ENCODE measurements at regions not wholly inside any gene's neighbourhood (a gene's known extent, or its start where the extent isn't known, plus 50 kb on each side); places are given as distances from the start of the nearest gene placed in this dataset.

GRCh38 chr3:193780810-193781478 lies 187.9 kb downstream of the OPA1 start:
- peak; percentile 17 for DNase-seq

DNA sequence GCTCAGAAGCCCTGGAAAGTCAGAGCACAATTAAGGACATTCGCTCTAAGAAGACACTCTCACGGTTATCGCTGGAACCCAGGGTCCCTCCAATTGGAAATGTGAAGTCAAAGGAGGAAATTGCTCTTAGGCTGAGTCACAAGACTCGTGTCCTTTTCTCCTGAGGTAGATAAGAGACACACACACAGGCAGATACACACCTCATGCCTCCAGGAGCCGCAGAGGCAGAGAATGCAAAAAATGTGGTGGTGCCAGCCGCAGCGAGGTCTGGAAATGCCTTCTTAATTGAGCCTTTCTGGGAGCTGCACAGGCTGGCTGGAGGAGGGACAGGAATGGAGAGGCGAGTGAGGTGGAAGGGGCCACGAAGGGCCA lies 189.3 kb downstream of the OPA1 start:
- no peak for DNase-seq

DNA sequence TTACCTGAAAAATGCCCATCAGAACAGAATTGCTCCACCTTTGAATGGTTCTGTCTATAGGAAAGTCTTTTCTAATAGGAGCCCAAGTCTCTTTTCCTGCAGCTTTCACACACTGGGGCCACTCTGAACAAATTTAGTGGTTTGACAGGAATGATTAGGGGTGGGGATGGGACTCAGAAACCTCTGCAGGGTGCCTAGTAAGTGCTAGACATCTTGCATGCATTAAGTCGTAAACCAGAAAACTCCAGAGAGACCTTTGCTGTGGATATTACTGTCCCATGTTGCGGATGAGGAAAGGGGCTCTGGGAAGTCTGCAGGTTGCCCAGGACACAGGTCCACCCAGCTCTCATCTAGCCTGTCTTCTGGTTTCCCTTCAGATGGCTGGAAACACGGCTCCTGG lies 189.7 kb downstream of the OPA1 start:
- no peak for DNase-seq

DNA sequence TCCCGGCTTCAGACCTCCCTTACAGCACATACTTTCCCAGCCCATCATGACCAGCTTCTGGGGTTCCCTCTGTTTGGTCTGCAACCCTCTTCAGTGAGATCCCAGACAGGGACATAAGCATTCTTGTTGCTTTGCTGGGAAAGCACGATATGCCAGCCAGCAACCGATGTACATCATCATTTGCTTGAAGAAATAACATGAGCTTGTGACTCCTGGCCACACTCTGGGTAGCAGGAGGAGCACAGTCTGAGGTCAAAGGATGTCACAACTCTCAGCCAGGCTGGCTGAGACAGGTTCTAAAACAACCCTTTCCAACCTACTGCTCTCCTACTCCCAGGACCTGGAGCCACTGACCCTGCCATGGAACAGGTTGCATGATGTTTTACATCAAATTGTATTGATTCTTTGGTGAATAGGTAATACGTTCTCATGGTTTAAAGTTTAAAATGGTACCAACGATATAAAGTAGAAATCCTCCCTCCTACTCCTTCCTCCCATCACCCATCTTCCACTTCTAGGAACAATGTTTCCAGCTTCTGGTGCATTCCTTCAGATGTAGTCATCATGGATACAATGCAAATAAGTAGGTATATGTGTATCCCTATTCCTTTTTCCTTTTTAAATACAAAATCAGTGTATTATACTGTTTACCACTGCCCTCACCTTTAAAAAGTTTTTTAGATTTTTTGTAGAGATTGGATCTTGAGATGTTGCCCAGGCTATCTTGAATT lies 190.3 kb downstream of the OPA1 start:
- no peak for DNase-seq

GRCh38 chr3:193784822-193785221 lies 191.8 kb downstream of the OPA1 start:
- DNase-seq: no peak

- no peak for DNase-seq
Observed at GRCh38 chr3:193787496-193787870, 194.5 kb downstream of the OPA1 start.

DNA sequence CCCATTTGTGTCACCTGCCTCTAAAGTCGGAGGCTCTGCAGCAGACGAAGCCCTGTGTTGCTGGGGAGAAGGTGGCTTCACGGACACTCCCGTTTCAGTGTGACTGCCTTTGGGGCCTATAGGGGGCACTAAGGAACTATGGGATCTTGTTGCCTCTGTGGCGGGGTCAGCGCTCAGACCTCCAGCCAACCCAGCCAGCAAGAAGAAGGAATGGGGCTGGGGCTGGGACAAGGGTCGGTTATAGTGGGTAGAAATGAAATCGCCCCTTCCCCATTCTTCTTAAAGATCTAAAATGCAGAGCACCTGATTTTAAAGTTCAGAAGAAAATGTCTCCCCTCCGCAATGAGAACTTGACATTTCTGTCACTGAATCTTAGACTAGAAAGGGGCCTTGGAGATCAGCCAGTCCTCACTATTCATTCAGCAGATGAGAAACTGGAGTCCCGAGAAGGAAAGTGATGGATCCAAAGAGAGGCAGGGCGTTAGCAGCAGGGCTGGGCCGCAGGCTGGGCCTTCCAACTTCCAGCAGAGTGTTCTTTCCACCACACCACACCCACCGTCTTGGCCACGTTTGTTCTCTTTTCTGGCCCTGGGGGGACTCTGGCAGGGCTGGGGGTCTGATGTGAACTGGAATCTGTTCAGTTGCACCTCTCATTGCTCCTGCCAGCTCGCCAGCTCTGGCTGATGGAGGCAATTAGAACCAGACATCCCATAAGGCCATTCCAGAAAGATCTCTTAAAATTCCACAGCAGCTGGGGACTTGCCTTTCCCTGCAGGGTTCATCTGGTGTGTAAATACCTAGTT lies 195.4 kb downstream of the OPA1 start:
- DNase-seq: no peak

- DNase-seq: no peak
Observed at GRCh38 chr3:193789455-193789854, 196.4 kb downstream of the OPA1 start.

DNA sequence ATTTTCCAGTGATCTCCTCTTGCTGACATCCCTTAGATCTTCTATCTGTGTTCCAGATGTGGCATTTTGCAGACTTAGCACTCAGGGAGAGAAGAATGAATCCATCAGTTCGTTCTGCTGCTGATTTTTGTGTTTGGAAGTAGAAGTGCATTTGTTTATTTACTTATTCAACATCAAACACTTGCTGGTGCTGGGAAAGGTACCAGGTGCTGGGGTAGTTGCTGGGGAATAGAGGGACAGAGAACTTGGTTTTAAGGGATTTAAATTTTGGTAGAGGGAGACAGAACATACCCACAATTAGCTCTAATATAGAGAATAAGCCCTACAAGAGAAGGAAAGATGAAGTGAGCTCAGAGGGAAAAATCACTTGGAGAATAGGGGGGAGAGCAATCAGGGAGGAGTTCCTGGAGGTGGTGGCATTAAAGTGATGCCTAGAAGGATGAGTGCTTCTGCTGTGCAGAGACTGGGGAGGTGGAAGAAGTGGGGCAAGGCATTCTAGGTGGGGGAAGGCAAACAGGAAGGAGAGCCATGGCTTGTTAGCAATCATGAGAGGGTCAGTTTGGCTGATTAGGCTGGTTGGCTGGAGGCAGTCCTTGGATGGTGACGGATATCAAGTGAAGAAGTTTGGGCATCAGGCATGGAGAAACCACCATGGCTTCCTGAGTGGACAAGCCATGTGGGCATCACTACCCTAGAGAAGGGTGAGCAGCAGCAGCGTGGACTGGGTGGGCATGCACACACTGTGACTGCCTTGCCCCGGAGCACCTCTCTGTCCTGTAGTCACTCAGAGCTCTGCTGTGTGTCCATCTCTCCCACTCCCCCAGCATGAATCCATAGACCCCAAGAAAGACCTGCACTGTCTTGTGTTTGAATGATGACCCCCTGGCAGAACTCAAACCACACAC lies 197.3 kb downstream of the OPA1 start:
- DNase-seq: no peak

DNA sequence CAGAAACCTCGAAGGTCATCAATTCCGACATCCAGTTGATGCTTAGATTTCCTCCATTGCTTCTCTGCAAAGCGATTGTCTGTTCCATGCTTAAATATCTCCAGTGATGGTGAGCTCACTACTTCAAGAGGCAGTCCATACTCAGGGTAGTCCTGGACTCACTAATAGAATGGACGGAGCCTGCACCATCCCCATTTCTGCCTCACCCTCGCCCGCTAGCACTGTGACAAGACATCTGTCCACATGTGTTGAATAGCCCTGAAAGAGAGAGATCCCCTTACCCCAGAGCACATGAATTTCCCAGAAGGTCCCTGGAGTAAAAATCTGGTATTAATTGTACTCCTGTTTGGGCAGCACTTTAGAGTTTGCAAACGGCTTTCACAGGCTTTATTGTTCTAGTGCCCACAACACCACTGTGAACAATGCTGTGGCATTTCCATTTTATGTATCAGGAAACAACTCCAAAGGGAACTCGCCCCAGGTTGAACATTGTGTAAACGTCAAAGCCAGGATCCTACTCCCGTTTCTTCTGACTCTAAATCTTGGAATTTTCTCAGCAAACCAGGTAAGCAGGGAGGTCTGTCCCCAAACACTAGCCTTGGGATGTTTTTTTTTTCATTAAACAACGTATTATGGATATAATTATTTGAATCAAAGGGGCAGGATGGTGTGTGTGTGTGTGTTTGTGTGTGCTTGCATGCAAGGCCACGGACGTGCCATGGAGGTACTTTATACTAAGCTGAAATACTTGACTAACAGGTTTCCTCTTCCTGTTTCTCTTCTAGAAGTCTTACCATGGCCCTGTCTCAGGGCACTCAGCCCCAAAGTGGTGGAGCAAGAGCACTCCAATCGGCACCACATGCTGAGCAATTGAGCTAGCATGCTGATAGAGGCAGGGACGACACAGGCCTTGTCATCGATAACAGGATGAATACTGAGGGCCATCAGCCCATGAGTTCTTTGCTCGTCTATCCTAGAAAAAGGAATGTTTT lies 198.3 kb downstream of the OPA1 start:
- no peak for DNase-seq

DNA sequence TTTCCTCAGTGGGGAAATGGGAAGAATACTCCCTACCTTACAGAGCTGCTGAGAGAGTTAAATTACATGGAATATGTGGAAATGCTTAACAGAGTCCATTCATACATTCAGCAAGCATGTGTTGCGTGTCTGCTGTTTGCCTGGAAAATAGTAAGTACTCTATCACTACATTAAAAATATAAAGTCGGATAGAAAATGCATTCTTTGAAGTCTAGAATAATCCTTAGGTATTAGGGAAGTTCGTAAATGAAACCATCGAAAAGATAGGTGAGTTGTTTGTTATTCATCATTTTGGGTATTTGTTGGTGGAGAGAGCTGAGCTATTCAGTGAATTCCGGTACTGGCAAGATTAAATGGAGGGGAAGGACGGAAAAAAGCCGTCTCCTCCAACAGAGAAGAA lies 200.1 kb downstream of the OPA1 start:
- no peak for DNase-seq

DNA sequence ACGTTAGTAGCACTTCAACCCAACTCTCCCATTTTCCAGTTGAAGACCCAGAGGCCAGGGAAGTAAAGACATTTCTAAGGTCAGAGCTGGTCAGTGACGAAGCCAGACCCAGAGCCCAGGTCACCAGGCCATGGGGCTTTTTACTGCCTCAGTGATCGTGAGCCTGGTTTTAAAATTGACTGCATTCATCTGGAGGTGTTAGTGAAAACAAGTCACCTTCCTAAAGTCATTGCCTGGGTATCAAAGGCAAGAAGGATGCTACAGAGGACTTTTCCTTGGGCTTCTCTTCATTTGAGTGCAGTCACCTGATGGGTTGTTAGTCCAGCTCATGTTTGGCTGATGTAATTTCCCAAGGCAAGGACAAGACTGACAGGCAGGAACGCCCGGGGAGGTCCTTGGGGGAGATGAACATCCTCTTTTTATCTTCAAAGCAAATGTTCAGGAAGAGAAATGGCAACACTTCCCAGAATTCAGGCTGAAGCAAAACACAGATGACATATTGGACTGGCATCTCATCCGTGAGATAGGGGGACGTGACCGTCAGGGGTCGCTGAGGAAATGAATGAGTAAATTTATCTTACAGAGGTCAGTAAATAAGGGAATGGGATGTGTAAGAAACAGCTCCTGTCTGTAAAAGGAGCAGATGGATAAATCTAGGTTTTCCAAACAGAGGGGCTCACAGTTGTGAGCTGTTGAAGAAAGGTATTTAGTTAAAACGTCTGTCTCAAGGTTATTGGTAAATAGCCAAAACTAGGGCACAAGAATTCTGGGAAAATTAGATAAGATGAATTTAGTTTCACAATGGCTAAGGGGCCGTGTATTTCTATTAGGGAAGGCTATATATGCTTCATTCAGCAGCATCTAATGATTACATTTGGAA lies 201.2 kb downstream of the OPA1 start:
- no peak for DNase-seq

DNA sequence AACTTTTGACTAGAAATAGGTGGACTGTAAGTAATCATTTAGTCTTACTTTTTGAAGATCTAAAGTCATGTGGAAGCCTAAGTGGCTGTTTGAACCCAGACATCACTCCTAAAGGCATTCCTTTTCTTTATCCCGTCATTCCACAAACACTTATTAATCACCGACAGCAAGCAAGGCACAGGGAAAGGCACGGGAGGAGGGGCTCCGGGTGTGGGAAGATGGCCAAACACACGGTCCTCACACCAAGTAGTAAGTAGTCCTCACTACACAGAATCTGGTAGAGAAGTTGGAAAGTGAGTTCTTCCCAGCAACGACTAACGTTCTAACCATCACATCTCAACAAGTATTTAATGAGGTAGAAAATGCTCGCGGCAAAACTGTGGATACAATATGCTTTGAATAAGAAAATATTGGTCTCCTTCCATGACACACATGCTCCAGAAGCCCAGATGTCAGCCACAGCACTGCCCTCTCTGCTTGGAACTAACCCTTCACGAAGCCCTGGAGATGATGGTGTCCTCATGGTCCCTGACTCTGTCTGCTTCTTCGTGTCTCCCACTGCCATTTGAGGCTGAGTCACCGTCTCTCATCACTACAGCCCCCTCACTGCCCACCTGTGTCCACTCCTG lies 202.2 kb downstream of the OPA1 start:
- no peak for DNase-seq

GRCh38 chr3:193796089-193796488 lies 203.1 kb downstream of the OPA1 start:
- DNase-seq: no peak

- no peak for DNase-seq
Observed at GRCh38 chr3:193797566-193797965, 204.6 kb downstream of the OPA1 start.

DNA sequence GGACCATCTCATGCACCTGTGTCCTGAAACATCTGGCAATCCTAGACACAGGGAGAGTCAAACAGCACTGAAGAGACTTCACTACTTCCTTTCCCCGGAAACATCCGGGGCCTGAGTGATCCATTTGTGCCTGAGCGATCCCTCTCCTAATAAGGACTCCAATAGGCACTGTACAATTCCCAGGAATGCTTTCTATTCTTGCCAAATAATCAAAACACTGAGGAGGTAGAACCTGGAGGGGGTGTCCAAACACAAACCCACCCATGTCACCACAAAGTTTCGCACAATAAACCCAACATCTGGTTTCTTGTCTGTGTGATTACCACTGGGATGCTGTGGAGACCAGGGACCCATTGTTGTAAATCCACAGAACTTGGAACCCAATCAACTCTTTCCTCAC lies 205.0 kb downstream of the OPA1 start:
- DNase-seq: no peak

- DNase-seq: no peak
Observed at GRCh38 chr3:193800138-193801043, 207.4 kb downstream of the OPA1 start.

DNA sequence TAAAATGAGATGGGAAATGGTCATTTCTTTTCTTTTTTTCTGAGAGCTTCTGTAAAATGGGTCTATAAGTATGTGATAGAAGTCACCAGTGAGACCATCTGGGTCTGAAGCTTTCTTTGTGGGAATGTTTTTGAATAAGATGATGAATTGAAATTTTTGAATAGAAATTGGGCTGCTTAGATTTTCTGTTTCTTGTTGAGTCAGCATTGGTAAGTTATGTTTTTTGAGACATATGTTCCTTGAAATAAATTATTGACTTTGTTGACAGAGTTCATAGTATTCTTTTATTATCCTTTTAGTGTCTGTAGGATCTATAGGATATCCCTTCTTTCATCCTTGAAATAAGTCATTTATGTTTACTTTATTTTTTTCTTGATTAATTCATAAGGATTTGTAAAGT lies 208.1 kb downstream of the OPA1 start:
- no peak for DNase-seq

DNA sequence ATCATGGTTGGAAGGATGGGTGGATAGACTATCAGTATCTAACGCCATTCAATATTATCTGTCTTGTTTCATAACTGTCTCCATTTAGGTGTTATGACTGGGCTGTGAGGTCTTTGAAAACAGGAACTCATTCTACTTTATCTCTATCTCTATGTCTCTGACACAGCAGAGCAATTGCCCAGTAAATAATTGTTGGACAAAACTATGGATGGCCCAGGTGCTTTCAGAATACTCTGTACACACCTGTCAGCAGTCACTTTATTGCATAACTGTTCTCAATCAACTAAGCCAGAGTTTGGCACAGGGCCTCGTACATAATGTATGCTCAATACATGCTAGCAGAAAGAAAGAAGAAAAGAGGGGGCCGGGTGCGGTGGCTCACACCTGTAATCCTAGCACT lies 210.3 kb downstream of the OPA1 start:
- DNase-seq: no peak
